ENCODE measurements at regions not wholly inside any gene's neighbourhood (a gene's known extent, or its start where the extent isn't known, plus 50 kb on each side); places are given as distances from the start of the nearest gene placed in this dataset.

- Histone ChIP-seq H3K4me3 (ENCODE audit: low read depth in 1 of 5, low read length in 5 of 5) (no peak overlapping the region), H3K27me3 (ENCODE audit: control insufficient read depth in 5 of 5, insufficient read depth in 4 of 5, low read length in 5 of 5) (peaks cover 0 to 8% (median 0%) of the 10 kb centered on the region in 5 donors), H3K4me1 (ENCODE audit: control insufficient read depth in 5 of 5, insufficient read depth in 5 of 5, low read length in 5 of 5) (peaks cover 3 to 25% (median 23%) of the 10 kb centered on the region in 5 donors), H3K36me3 (ENCODE audit: control insufficient read depth in 5 of 5, insufficient read depth in 5 of 5, low read length in 5 of 5) (no peaks in the 10 kb centered on the region), H3K27ac (ENCODE audit: low read depth, low read length) (no peak overlapping the region), H3K9me3 (ENCODE audit: control insufficient read depth in 5 of 5, low read length in 5 of 5) (no peaks in the 10 kb centered on the region), H3K9ac (ENCODE audit: low read length in 5 of 5) (no peak overlapping the region)
Observed at GRCh38 chr20:57959589-57959988, 249.8 kb upstream of the PMEPA1 start.

GRCh38 chr20:57959018-57959417 lies 249.2 kb upstream of the PMEPA1 start:
- Histone ChIP-seq H3K27me3 (ENCODE audit: control insufficient read depth in 5 of 5, insufficient read depth in 4 of 5, low read length in 5 of 5) (peaks cover 0 to 8% (median 0%) of the 10 kb centered on the region in 5 donors), H3K9ac (ENCODE audit: low read length in 5 of 5) (no peak overlapping the region), H3K27ac (ENCODE audit: low read depth, low read length) (no peak overlapping the region), H3K4me1 (ENCODE audit: control insufficient read depth in 5 of 5, insufficient read depth in 5 of 5, low read length in 5 of 5) (peaks cover 0 to 20% (median 17%) of the 10 kb centered on the region in 5 donors), H3K9me3 (ENCODE audit: control insufficient read depth in 5 of 5, low read length in 5 of 5) (no peaks in the 10 kb centered on the region), H3K36me3 (ENCODE audit: control insufficient read depth in 5 of 5, insufficient read depth in 5 of 5, low read length in 5 of 5) (no peaks in the 10 kb centered on the region), H3K4me3 (ENCODE audit: low read depth in 1 of 5, low read length in 5 of 5) (no peak overlapping the region)

GRCh38 chr20:57958050-57958420 lies 248.2 kb upstream of the PMEPA1 start:
- H3K27ac ChIP-seq (ENCODE audit: low read depth, low read length): no peak overlapping the region

GRCh38 chr20:57957411-57958049 lies 247.7 kb upstream of the PMEPA1 start:
- Histone ChIP-seq H3K9ac (ENCODE audit: low read length in 5 of 5) (no peak overlapping the region), H3K4me1 (ENCODE audit: control insufficient read depth in 5 of 5, insufficient read depth in 5 of 5, low read length in 5 of 5) (peaks cover 0 to 14% (median 10%) of the 10 kb centered on the region in 5 donors), H3K36me3 (ENCODE audit: control insufficient read depth in 5 of 5, insufficient read depth in 5 of 5, low read length in 5 of 5) (no peaks in the 10 kb centered on the region), H3K27me3 (ENCODE audit: control insufficient read depth in 5 of 5, insufficient read depth in 4 of 5, low read length in 5 of 5) (peaks cover 0 to 15% (median 0%) of the 10 kb centered on the region in 5 donors), H3K27ac (ENCODE audit: low read depth, low read length) (no peak overlapping the region), H3K4me3 (ENCODE audit: low read depth in 1 of 5, low read length in 5 of 5) (no peak overlapping the region), H3K9me3 (ENCODE audit: control insufficient read depth in 5 of 5, low read length in 5 of 5) (no peaks in the 10 kb centered on the region)

More at GRCh38 chr20:57958050-57958420, 248.2 kb upstream of the PMEPA1 start:
- Histone ChIP-seq H3K4me3 (ENCODE audit: low read depth in 1 of 5, low read length in 5 of 5) (no peak overlapping the region), H3K9ac (ENCODE audit: low read length in 5 of 5) (no peak overlapping the region), H3K9me3 (ENCODE audit: control insufficient read depth in 5 of 5, low read length in 5 of 5) (no peaks in the 10 kb centered on the region), H3K36me3 (ENCODE audit: control insufficient read depth in 5 of 5, insufficient read depth in 5 of 5, low read length in 5 of 5) (no peaks in the 10 kb centered on the region), H3K27me3 (ENCODE audit: control insufficient read depth in 5 of 5, insufficient read depth in 4 of 5, low read length in 5 of 5) (peaks cover 0 to 10% (median 0%) of the 10 kb centered on the region in 5 donors), H3K4me1 (ENCODE audit: control insufficient read depth in 5 of 5, insufficient read depth in 5 of 5, low read length in 5 of 5) (peaks cover 0 to 14% (median 10%) of the 10 kb centered on the region in 5 donors)

- H3K27me3 ChIP-seq (ENCODE audit: control insufficient read depth in 5 of 5, insufficient read depth in 4 of 5, low read length in 5 of 5): peaks cover 0 to 20% (median 0%) of the 10 kb centered on the region in 5 donors
- H3K36me3 ChIP-seq (ENCODE audit: control insufficient read depth in 5 of 5, insufficient read depth in 5 of 5, low read length in 5 of 5): no peaks in the 10 kb centered on the region
- no peak overlapping the region for H3K4me3 ChIP-seq (ENCODE audit: low read depth in 1 of 5, low read length in 5 of 5)
- H3K27ac ChIP-seq (ENCODE audit: low read depth, low read length): no peak overlapping the region
- H3K9me3 ChIP-seq (ENCODE audit: control insufficient read depth in 5 of 5, low read length in 5 of 5): no peaks in the 10 kb centered on the region
- H3K9ac ChIP-seq (ENCODE audit: low read length in 5 of 5): no peak overlapping the region
- no peaks in the 10 kb centered on the region for H3K4me1 ChIP-seq (ENCODE audit: control insufficient read depth in 5 of 5, insufficient read depth in 5 of 5, low read length in 5 of 5)
Observed at GRCh38 chr20:57953638-57954037, 243.8 kb upstream of the PMEPA1 start.

GRCh38 chr20:57952136-57952535 lies 242.3 kb upstream of the PMEPA1 start:
- no peak overlapping the region for H3K4me3 ChIP-seq (ENCODE audit: low read depth in 1 of 5, low read length in 5 of 5)
- no peaks in the 10 kb centered on the region for H3K36me3 ChIP-seq (ENCODE audit: control insufficient read depth in 5 of 5, insufficient read depth in 5 of 5, low read length in 5 of 5)
- no peak overlapping the region for H3K27ac ChIP-seq (ENCODE audit: low read depth, low read length)
- H3K9me3 ChIP-seq (ENCODE audit: control insufficient read depth in 5 of 5, low read length in 5 of 5): no peaks in the 10 kb centered on the region
- H3K9ac ChIP-seq (ENCODE audit: low read length in 5 of 5): no peak overlapping the region
- peaks cover 0 to 30% (median 0%) of the 10 kb centered on the region in 5 donors for H3K27me3 ChIP-seq (ENCODE audit: control insufficient read depth in 5 of 5, insufficient read depth in 4 of 5, low read length in 5 of 5)
- H3K4me1 ChIP-seq (ENCODE audit: control insufficient read depth in 5 of 5, insufficient read depth in 5 of 5, low read length in 5 of 5): peaks cover 0 to 4% (median 0%) of the 10 kb centered on the region in 5 donors

GRCh38 chr20:57951549-57951948 lies 241.7 kb upstream of the PMEPA1 start:
- H3K36me3 ChIP-seq (ENCODE audit: control insufficient read depth in 5 of 5, insufficient read depth in 5 of 5, low read length in 5 of 5): no peaks in the 10 kb centered on the region
- peaks cover 0 to 28% (median 0%) of the 10 kb centered on the region in 5 donors for H3K27me3 ChIP-seq (ENCODE audit: control insufficient read depth in 5 of 5, insufficient read depth in 4 of 5, low read length in 5 of 5)
- H3K4me1 ChIP-seq (ENCODE audit: control insufficient read depth in 5 of 5, insufficient read depth in 5 of 5, low read length in 5 of 5): peaks cover 0 to 4% (median 0%) of the 10 kb centered on the region in 5 donors
- no peaks in the 10 kb centered on the region for H3K9me3 ChIP-seq (ENCODE audit: control insufficient read depth in 5 of 5, low read length in 5 of 5)
- no peak overlapping the region for H3K27ac ChIP-seq (ENCODE audit: low read depth, low read length)
- H3K4me3 ChIP-seq (ENCODE audit: low read depth in 1 of 5, low read length in 5 of 5): no peak overlapping the region
- H3K9ac ChIP-seq (ENCODE audit: low read length in 5 of 5): no peak overlapping the region

GRCh38 chr20:57950764-57951485 lies 241.1 kb upstream of the PMEPA1 start:
- Histone ChIP-seq H3K27ac (ENCODE audit: low read depth, low read length) (no peak overlapping the region), H3K27me3 (ENCODE audit: control insufficient read depth in 5 of 5, insufficient read depth in 4 of 5, low read length in 5 of 5) (peaks cover 0 to 26% (median 0%) of the 10 kb centered on the region in 5 donors), H3K9ac (ENCODE audit: low read length in 5 of 5) (no peak overlapping the region), H3K9me3 (ENCODE audit: control insufficient read depth in 5 of 5, low read length in 5 of 5) (no peaks in the 10 kb centered on the region), H3K36me3 (ENCODE audit: control insufficient read depth in 5 of 5, insufficient read depth in 5 of 5, low read length in 5 of 5) (no peaks in the 10 kb centered on the region), H3K4me3 (ENCODE audit: low read depth in 1 of 5, low read length in 5 of 5) (no peak overlapping the region), H3K4me1 (ENCODE audit: control insufficient read depth in 5 of 5, insufficient read depth in 5 of 5, low read length in 5 of 5) (peaks cover 0 to 4% (median 0%) of the 10 kb centered on the region in 5 donors)

- H3K9ac ChIP-seq (ENCODE audit: low read length in 5 of 5): no peak overlapping the region
- H3K27me3 ChIP-seq (ENCODE audit: control insufficient read depth in 5 of 5, insufficient read depth in 4 of 5, low read length in 5 of 5): peaks cover 0 to 22% (median 0%) of the 10 kb centered on the region in 5 donors
- no peak overlapping the region for H3K4me3 ChIP-seq (ENCODE audit: low read depth in 1 of 5, low read length in 5 of 5)
- peaks cover 0 to 4% (median 0%) of the 10 kb centered on the region in 5 donors for H3K4me1 ChIP-seq (ENCODE audit: control insufficient read depth in 5 of 5, insufficient read depth in 5 of 5, low read length in 5 of 5)
- peaks cover 0 to under 1% (median 0%) of the 10 kb centered on the region in 5 donors for H3K9me3 ChIP-seq (ENCODE audit: control insufficient read depth in 5 of 5, low read length in 5 of 5)
- H3K27ac ChIP-seq (ENCODE audit: low read depth, low read length): no peak overlapping the region
- H3K36me3 ChIP-seq (ENCODE audit: control insufficient read depth in 5 of 5, insufficient read depth in 5 of 5, low read length in 5 of 5): no peaks in the 10 kb centered on the region
Observed at GRCh38 chr20:57948180-57948955, 238.6 kb upstream of the PMEPA1 start.

Measured in subcutaneous abdominal adipose tissue (tissue), 5 donors.